Activated naive CD4-positive, alpha-beta T cell treated with anti-CD3 and anti-CD28 coated beads for 36 hours (primary cell): ENCODE measurements at regions not wholly inside any gene's neighbourhood (a gene's known extent, or its start where the extent isn't known, plus 50 kb on each side); places are given as distances from the start of the nearest gene placed in this dataset.
"Not testable (repeated sequence)": the region's sequence is repeated elsewhere in the genome, so short reads cannot be mapped to it uniquely, and the experiment has no call there.

Source experiments
- CTCF ChIA-PET: fragments of 350-600 bp; sonication (Branson Sonifier 250); formaldehyde crosslinking; loops from one replicate; lab custom pipeline; 2021; ENCODE audit warnings: antibody characterized with exemption; lab: Charles Lee
- DNase-seq: peaks from one replicate; pipeline ENCODE4 v3.0.0-alpha.2; 2020
- H3K27ac Mint-ChIP-seq: one replicate; pipeline ENCODE4 v1.8.0; 2021; ENCODE audit warnings: mild to moderate bottlenecking, mixed read lengths
- H3K27me3 Mint-ChIP-seq: one replicate; pipeline ENCODE4 v1.8.0; 2021; ENCODE audit warnings: low read depth, mixed read lengths
- H3K36me3 Mint-ChIP-seq: one replicate; pipeline ENCODE4 v1.8.0; 2021; ENCODE audit warnings: low read depth, mixed read lengths
- H3K4me1 Mint-ChIP-seq: one replicate; pipeline ENCODE4 v1.8.0; 2021; ENCODE audit warnings: low read depth, mixed read lengths
- H3K4me3 Mint-ChIP-seq: one replicate; pipeline ENCODE4 v1.8.0; 2021; ENCODE audit warnings: mild to moderate bottlenecking, moderate library complexity, mixed read lengths
- H3K9me3 Mint-ChIP-seq: one replicate; pipeline ENCODE4 v1.8.0; 2021; ENCODE audit warnings: mixed read lengths
- intact Hi-C: fragments of 100-400 bp; cut with micrococcal nuclease; formaldehyde crosslinking; loops from one replicate; pipeline ENCODE4 v1.15.1; 2023

DNA sequence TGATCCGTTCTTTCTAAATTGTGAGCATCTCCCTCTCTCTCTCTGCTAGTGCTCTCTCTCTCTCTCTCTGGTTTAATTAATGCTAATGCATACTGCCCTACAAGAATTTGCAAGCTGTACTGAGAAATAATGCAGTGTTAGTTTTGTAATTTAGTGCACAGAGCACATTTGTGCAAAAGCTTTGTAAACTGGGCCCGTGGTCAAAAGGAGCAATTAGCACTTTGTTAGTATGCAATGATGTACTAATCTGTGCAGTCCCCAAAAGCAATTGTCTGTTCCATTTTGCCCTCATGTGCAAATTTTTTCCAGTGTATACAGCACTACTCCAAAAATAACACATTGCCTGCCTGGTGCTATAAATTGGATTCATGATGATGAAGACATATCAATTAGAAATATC lies 184.6 kb upstream of the CMC1 start:
- intact Hi-C loops, result loop anchor here (10.0 kb wide), 1 partner anchor 1128 kb away; no protein-coding TSS in a partner anchor
- peaks cover 8% of the 10 kb centered on the region for H3K4me1 Mint-ChIP-seq
- no peak overlapping the region for H3K4me3 Mint-ChIP-seq
- H3K27me3 Mint-ChIP-seq, result peaks cover 16% of the 10 kb centered on the region
- no peak for DNase-seq
- no peaks in the 10 kb centered on the region for H3K9me3 Mint-ChIP-seq
- CTCF ChIA-PET, result no interaction called here
- no peak overlapping the region for H3K27ac Mint-ChIP-seq
- no peaks in the 10 kb centered on the region for H3K36me3 Mint-ChIP-seq

DNA sequence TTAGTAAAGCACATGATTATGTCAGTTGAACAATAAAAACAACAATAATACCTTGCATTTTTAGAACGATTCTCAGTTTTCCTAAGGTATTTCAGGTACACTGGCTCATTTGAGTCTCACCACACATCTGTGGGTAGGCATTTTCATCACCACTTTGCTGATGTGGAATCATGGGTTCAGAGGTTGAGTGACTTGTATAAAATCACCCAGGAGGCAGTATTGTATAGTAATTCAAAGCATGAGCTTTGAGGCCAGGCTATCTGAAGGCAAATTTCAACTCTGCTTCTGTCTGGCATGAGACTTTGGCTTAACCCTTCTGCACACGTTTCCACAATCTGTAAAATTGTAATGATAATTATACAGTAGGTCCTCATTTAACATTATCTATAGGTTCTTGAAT lies 183.9 kb upstream of the CMC1 start:
- Mint-ChIP-seq H3K27me3 (peaks cover 16% of the 10 kb centered on the region), H3K27ac (no peak overlapping the region), H3K4me3 (no peak overlapping the region), H3K9me3 (no peaks in the 10 kb centered on the region), H3K4me1 (peaks cover 8% of the 10 kb centered on the region), H3K36me3 (no peaks in the 10 kb centered on the region)
- CTCF ChIA-PET, result no interaction called here
- DNase-seq, result no peak
- intact Hi-C loops, result loop anchor here (10.0 kb wide), 1 partner anchor 1127 kb away; no protein-coding TSS in a partner anchor

DNA sequence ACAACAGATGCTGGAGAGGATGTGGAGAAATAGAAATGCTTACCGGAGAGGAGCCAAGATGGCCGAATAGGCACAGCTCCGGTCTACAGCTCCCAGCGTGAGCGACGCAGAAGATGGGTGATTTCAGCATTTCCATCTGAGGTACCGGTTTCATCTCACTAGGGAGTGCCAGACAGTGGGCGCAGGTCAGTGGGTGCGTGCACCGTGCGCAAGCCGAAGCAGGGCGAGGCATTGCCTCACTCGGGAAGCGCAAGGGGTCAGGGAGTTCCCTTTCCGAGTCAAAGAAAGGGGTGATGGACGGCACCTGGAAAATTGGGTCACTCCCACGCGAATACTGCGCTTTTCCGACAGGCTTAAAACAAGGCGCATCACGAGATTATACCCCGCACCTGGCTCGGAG lies 182.2 kb upstream of the CMC1 start:
- intact Hi-C loops, result loop anchor here (10.0 kb wide), 1 partner anchor 1126 kb away; no protein-coding TSS in a partner anchor
- H3K27ac Mint-ChIP-seq, H3K4me3 Mint-ChIP-seq, DNase-seq, H3K9me3 Mint-ChIP-seq, H3K36me3 Mint-ChIP-seq, CTCF ChIA-PET, H3K4me1 Mint-ChIP-seq: not testable (repeated sequence)
- peaks cover 16% of the 10 kb centered on the region for H3K27me3 Mint-ChIP-seq

DNA sequence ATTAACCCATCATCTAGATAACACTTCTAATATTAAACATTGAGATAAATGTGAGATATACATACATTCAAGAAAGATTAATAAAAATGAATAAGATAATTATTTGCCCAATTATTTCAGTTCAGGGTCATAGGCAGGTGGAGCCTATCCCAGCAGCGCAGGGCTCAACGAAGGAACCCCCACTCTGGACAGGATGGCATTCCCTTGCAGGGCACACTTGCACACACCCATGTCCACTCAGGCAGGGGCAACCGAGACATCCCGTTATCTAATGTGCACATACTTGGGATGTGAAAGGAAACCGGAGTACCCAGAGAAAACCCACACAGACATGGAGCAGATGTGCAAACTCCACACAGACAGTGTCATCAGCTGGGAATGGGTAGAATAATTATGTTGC lies 175.4 kb upstream of the CMC1 start:
- no peaks in the 10 kb centered on the region for H3K27me3 Mint-ChIP-seq
- peaks cover 12% of the 10 kb centered on the region for H3K9me3 Mint-ChIP-seq
- DNase-seq, result no peak
- no peaks in the 10 kb centered on the region for H3K4me1 Mint-ChIP-seq
- CTCF ChIA-PET, result no interaction called here
- intact Hi-C loops, result no loop called here
- no peak overlapping the region for H3K4me3 Mint-ChIP-seq
- no peak overlapping the region for H3K27ac Mint-ChIP-seq
- no peaks in the 10 kb centered on the region for H3K36me3 Mint-ChIP-seq

- Mint-ChIP-seq H3K4me1 (no peaks in the 10 kb centered on the region), H3K36me3 (no peaks in the 10 kb centered on the region), H3K27me3 (no peaks in the 10 kb centered on the region), H3K9me3 (peaks cover 12% of the 10 kb centered on the region), H3K4me3 (no peak overlapping the region), H3K27ac (no peak overlapping the region)
- DNase-seq, result no peak
- CTCF ChIA-PET, result no interaction called here
- intact Hi-C loops, result no loop called here
These were observed 174.4 kb upstream of the CMC1 start for GRCh38 chr3:28067014-28067413.

DNA sequence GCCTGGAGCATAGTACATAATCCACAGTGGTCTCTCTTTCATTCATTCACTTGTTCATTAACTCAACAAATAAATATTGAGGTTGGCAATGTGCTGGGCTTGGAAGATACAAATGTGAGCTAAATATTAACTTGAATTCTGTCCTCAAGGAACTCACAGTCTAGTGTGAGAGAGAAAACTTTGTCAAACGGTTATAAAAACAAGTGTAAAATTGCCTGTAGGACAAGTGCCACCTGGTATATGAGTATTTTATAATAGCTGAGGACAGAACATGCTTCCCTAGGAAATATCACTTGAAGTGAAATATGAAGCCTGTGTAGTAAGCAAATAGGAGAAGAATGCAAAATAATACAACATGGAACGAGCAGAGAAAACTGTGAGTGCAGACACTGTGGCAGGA lies 173.1 kb upstream of the CMC1 start:
- DNase-seq, result no peak
- H3K4me3 Mint-ChIP-seq, result no peak overlapping the region
- CTCF ChIA-PET, result no interaction called here
- no peak overlapping the region for H3K27ac Mint-ChIP-seq
- intact Hi-C loops, result no loop called here
- no peaks in the 10 kb centered on the region for H3K27me3 Mint-ChIP-seq
- peaks cover 12% of the 10 kb centered on the region for H3K9me3 Mint-ChIP-seq
- no peaks in the 10 kb centered on the region for H3K4me1 Mint-ChIP-seq
- no peaks in the 10 kb centered on the region for H3K36me3 Mint-ChIP-seq

DNA sequence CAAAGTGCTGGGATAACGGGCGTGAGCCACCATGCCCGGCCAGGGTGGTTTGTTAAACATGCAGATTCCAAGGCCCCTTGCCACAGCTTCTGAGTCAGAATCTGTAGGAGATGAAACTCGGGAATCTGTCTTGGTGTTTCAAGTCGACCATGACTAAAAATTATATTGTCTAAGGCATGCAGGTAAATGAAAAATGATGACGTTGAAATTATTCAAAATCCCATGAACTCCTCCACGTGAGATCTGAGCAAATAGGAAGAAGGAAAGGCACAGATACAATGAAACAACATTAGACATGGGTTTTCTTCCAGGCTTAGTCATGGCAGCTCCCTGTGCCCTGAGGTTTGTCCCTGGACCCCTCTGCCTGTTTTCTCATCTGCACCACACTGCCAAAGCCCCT lies 172.0 kb upstream of the CMC1 start:
- no peak overlapping the region for H3K27ac Mint-ChIP-seq
- CTCF ChIA-PET, result no interaction called here
- no peak overlapping the region for H3K4me3 Mint-ChIP-seq
- no peaks in the 10 kb centered on the region for H3K4me1 Mint-ChIP-seq
- H3K9me3 Mint-ChIP-seq, result peaks cover 11% of the 10 kb centered on the region
- DNase-seq, result no peak
- intact Hi-C loops, result no loop called here
- no peaks in the 10 kb centered on the region for H3K36me3 Mint-ChIP-seq
- H3K27me3 Mint-ChIP-seq, result no peaks in the 10 kb centered on the region

GRCh38 chr3:28076246-28076645 lies 165.2 kb upstream of the CMC1 start:
- intact Hi-C loops, result no loop called here
- Mint-ChIP-seq H3K36me3 (no peaks in the 10 kb centered on the region), H3K27me3 (no peaks in the 10 kb centered on the region), H3K4me1 (no peaks in the 10 kb centered on the region), H3K27ac (no peak overlapping the region), H3K4me3 (no peak overlapping the region), H3K9me3 (no peaks in the 10 kb centered on the region)
- CTCF ChIA-PET, result no interaction called here
- no peak for DNase-seq

- intact Hi-C loops, result no loop called here
- H3K36me3 Mint-ChIP-seq, result no peaks in the 10 kb centered on the region
- no peak overlapping the region for H3K4me3 Mint-ChIP-seq
- no peaks in the 10 kb centered on the region for H3K9me3 Mint-ChIP-seq
- H3K27me3 Mint-ChIP-seq, result no peaks in the 10 kb centered on the region
- H3K27ac Mint-ChIP-seq, result no peak overlapping the region
- CTCF ChIA-PET, result no interaction called here
- no peaks in the 10 kb centered on the region for H3K4me1 Mint-ChIP-seq
- no peak for DNase-seq
These were observed 163.8 kb upstream of the CMC1 start for GRCh38 chr3:28077572-28077971.

GRCh38 chr3:28078536-28078935 lies 162.9 kb upstream of the CMC1 start:
- CTCF ChIA-PET, result no interaction called here

GRCh38 chr3:28080716-28081115 lies 160.7 kb upstream of the CMC1 start:
- Mint-ChIP-seq H3K4me1 (no peaks in the 10 kb centered on the region), H3K27me3 (no peaks in the 10 kb centered on the region), H3K9me3 (no peaks in the 10 kb centered on the region), H3K36me3 (no peaks in the 10 kb centered on the region), H3K4me3 (no peak overlapping the region), H3K27ac (no peak overlapping the region)
- CTCF ChIA-PET, result no interaction called here
- intact Hi-C loops, result no loop called here
- no peak for DNase-seq

More at GRCh38 chr3:28078536-28078935, 162.9 kb upstream of the CMC1 start:
- H3K4me3 Mint-ChIP-seq, result no peak overlapping the region
- no peaks in the 10 kb centered on the region for H3K36me3 Mint-ChIP-seq
- H3K4me1 Mint-ChIP-seq, result no peaks in the 10 kb centered on the region
- no peak for DNase-seq
- no peaks in the 10 kb centered on the region for H3K9me3 Mint-ChIP-seq
- no peak overlapping the region for H3K27ac Mint-ChIP-seq
- no peaks in the 10 kb centered on the region for H3K27me3 Mint-ChIP-seq
- intact Hi-C loops, result no loop called here

- intact Hi-C loops, result no loop called here
- no peak for DNase-seq
- Mint-ChIP-seq H3K27me3 (no peaks in the 10 kb centered on the region), H3K9me3 (no peaks in the 10 kb centered on the region), H3K27ac (no peak overlapping the region), H3K4me3 (no peak overlapping the region), H3K36me3 (no peaks in the 10 kb centered on the region), H3K4me1 (no peaks in the 10 kb centered on the region)
- CTCF ChIA-PET, result no interaction called here
These were observed 159.9 kb upstream of the CMC1 start for GRCh38 chr3:28081533-28081947.

- no peak for DNase-seq
- no peaks in the 10 kb centered on the region for H3K4me1 Mint-ChIP-seq
- intact Hi-C loops, result no loop called here
- CTCF ChIA-PET, result no interaction called here
- H3K36me3 Mint-ChIP-seq, result no peaks in the 10 kb centered on the region
- H3K9me3 Mint-ChIP-seq, result peaks cover under 1% of the 10 kb centered on the region
- no peak overlapping the region for H3K4me3 Mint-ChIP-seq
- H3K27ac Mint-ChIP-seq, result no peak overlapping the region
- H3K27me3 Mint-ChIP-seq, result no peaks in the 10 kb centered on the region
These were observed 153.8 kb upstream of the CMC1 start for GRCh38 chr3:28087591-28087990.
